Neural cell (in vitro differentiated cells): ENCODE measurements at regions not wholly inside any gene's neighbourhood (a gene's known extent, or its start where the extent isn't known, plus 50 kb on each side); places are given as distances from the start of the nearest gene placed in this dataset.
"Not testable (repeated sequence)": the region's sequence is repeated elsewhere in the genome, so short reads cannot be mapped to it uniquely, and the experiment has no call there.

Experiments used
- H2AFZ ChIP-seq: fragments of 200-600, 300-800 bp; sonication (generic), shearing (Covaris generic); 2 replicates; pipeline ENCODE4 v1.6.0; 2014; ENCODE audit warnings: low read depth, mild to moderate bottlenecking, antibody characterized with exemption, low read length, moderate library complexity
- H3F3A ChIP-seq: fragments of 200-600 bp; shearing (Covaris generic); 2 replicates; pipeline ENCODE4 v1.6.1; 2016; ENCODE audit warnings: mild to moderate bottlenecking, moderate library complexity, mixed read lengths, antibody characterized with exemption, low read length; ENCODE audit not compliant: insufficient read depth, poor library complexity, severe bottlenecking
- H3K27ac ChIP-seq: fragments of 200-600, 300-800 bp; sonication (generic), shearing (Covaris generic); 2 replicates; pipeline ENCODE4 v1.5.1; 2014; ENCODE audit warnings: mild to moderate bottlenecking, low read length, moderate library complexity
- H3K27me3 ChIP-seq: fragments of 300-800, 200-600 bp; sonication (generic), shearing (Covaris generic); 2 replicates; pipeline ENCODE4 v1.6.0; 2014; ENCODE audit warnings: mild to moderate bottlenecking, low read depth, low read length, moderate library complexity; ENCODE audit not compliant: insufficient read depth
- H3K36me3 ChIP-seq: fragments of 300-800, 200-600 bp; sonication (generic), shearing (Covaris generic); 2 replicates; pipeline ENCODE4 v1.5.1; 2014; ENCODE audit warnings: mild to moderate bottlenecking, antibody characterized with exemption, low read length, moderate library complexity; ENCODE audit not compliant: insufficient read depth
- H3K4me2 ChIP-seq: fragments of 300-800, 200-600 bp; sonication (generic), shearing (Covaris generic); 2 replicates; pipeline ENCODE4 v1.6.0; 2014; ENCODE audit warnings: mild to moderate bottlenecking, low read length
- H3K4me3 ChIP-seq: fragments of 300-800, 200-600 bp; sonication (generic), shearing (Covaris generic); 2 replicates; pipeline ENCODE4 v1.5.1; 2014; ENCODE audit warnings: mild to moderate bottlenecking, low read length, moderate library complexity
- H3K79me2 ChIP-seq: fragments of 200-600 bp; shearing (Covaris generic); replicated peaks from 2 replicates; pipeline ENCODE4 v1.6.0; 2014; ENCODE audit warnings: mild to moderate bottlenecking, low read length, moderate library complexity; ENCODE audit not compliant: insufficient read depth
- H3K9ac ChIP-seq: fragments of 300-800, 200-600 bp; sonication (generic), shearing (Covaris generic); 2 replicates; pipeline ENCODE4 v1.6.1; 2016; ENCODE audit warnings: mild to moderate bottlenecking, low read length, mixed read lengths
- H3K9me2 ChIP-seq: fragments of 200-600 bp; shearing (Covaris generic); 2 replicates; pipeline ENCODE4 v1.6.1; 2016; ENCODE audit warnings: mild to moderate bottlenecking, low read length, mixed read lengths; ENCODE audit not compliant: insufficient read depth
- H3K9me3 ChIP-seq: fragments of 200-600, 300-800 bp; sonication (generic), shearing (Covaris generic); 2 replicates; pipeline ENCODE4 v1.6.1; 2016; ENCODE audit warnings: mild to moderate bottlenecking, mixed run types, low read length, moderate library complexity, mixed read lengths
- H4K20me1 ChIP-seq: fragments of 200-600 bp; shearing (Covaris generic); 2 replicates; pipeline ENCODE4 v1.6.1; 2016; ENCODE audit warnings: mild to moderate bottlenecking, mixed run types; ENCODE audit not compliant: insufficient read depth
- EP300 ChIP-seq: fragments of 450-650 bp; conservative IDR thresholded peaks from 2 replicates; pipeline ENCODE4 v1.6.1; 2014; ENCODE audit warnings: antibody characterized with exemption, mild to moderate bottlenecking, moderate library complexity; ENCODE audit not compliant: poor library complexity, severe bottlenecking
- EZH2 ChIP-seq: fragments of 200-600, 300-800 bp; shearing (Covaris generic), sonication (generic); IDR thresholded peaks from 2 replicates; pipeline ENCODE4 v1.6.1; 2014; ENCODE audit warnings: antibody characterized with exemption, low read length, borderline replicate concordance, mild to moderate bottlenecking; ENCODE audit not compliant: insufficient read depth, poor library complexity, severe bottlenecking
- MXI1 ChIP-seq: fragments of 450-650 bp; conservative IDR thresholded peaks from 2 replicates; pipeline ENCODE4 v1.6.1; 2014; ENCODE audit warnings: antibody characterized with exemption, mild to moderate bottlenecking; ENCODE audit not compliant: poor library complexity, severe bottlenecking
- POLR2AphosphoS5 ChIP-seq: IDR thresholded peaks from 2 replicates; pipeline ENCODE4 v1.6.1; 2012
- RAD21 ChIP-seq: fragments of 450-650 bp; conservative IDR thresholded peaks from 2 replicates; pipeline ENCODE4 v1.6.1; 2014; ENCODE audit warnings: antibody characterized with exemption, mild to moderate bottlenecking, moderate library complexity
- SMC3 ChIP-seq: fragments of 450-650 bp; conservative IDR thresholded peaks from 2 replicates; pipeline ENCODE4 v1.6.1; 2014; ENCODE audit warnings: antibody characterized with exemption, mild to moderate bottlenecking, moderate library complexity; ENCODE audit not compliant: poor library complexity
- TAF1 ChIP-seq: IDR thresholded peaks from 2 replicates; pipeline ENCODE4 v1.6.1; 2012; ENCODE audit warnings: low read depth
- TF ChIP-seq, protein P1 (sequence below): IDR thresholded peaks from 2 replicates; pipeline ENCODE4 v1.6.1; 2012; ENCODE audit warnings: borderline replicate concordance
- TF ChIP-seq, protein P2 (sequence below): fragments of 450-650 bp; IDR thresholded peaks from 2 replicates; pipeline ENCODE4 v1.5.1; 2014; ENCODE audit warnings: antibody characterized with exemption, mild to moderate bottlenecking, moderate library complexity; ENCODE audit not compliant: poor library complexity, severe bottlenecking

DNA sequence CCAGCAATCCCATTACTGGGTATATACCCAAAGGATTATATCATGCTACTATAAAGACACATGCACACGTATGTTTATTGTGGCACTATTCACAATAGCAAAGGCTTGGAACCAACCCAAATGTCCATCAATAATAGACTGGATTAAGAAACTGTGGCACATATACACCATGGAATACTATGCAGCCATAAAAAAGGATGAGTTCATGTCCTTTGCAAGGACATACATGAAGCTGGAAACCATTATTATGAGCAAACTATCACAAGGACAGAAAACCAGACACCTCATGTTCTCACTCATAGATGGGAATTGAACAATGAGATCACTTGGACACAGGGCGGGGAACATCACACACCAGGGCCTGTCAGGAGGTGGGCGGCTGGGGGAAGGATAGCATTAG, 92.8 kb upstream of the SLC1A3 start:
- H3K9me2 ChIP-seq, H3K36me3 ChIP-seq, H3K9ac ChIP-seq, H3K27ac ChIP-seq, H3K9me3 ChIP-seq, H3K4me3 ChIP-seq, H3K27me3 ChIP-seq, H3F3A ChIP-seq, H2AFZ ChIP-seq, H3K79me2 ChIP-seq, H3K4me2 ChIP-seq, H4K20me1 ChIP-seq: not testable (repeated sequence)

DNA sequence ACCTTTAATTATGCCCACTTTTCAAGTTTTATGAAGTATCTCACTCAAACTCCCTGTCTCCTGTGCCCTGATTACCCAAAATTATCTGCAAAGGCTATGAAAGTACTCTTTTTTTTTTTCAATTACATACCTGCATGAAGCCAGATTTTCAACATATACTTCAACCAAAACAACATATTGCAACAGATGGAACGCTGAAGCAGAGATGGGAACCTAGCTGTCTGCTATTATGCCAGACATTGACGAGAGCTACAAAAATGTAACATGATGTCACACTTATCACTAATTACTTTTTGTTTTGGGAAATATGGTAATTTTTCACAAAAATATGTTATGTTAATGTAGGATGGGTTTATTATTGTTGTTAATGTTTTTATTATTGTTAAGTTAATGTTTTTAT, 86.5 kb upstream of the SLC1A3 start:
- no peaks in the 10 kb centered on the region for H3F3A ChIP-seq
- H3K9me2 ChIP-seq, result no peaks in the 10 kb centered on the region
- TF ChIP-seq EP300, result no peak
- TF ChIP-seq EZH2, result no peak
- no peak for TF ChIP-seq POLR2AphosphoS5
- no peak for TF ChIP-seq TAF1
- TF ChIP-seq, protein P1, sequence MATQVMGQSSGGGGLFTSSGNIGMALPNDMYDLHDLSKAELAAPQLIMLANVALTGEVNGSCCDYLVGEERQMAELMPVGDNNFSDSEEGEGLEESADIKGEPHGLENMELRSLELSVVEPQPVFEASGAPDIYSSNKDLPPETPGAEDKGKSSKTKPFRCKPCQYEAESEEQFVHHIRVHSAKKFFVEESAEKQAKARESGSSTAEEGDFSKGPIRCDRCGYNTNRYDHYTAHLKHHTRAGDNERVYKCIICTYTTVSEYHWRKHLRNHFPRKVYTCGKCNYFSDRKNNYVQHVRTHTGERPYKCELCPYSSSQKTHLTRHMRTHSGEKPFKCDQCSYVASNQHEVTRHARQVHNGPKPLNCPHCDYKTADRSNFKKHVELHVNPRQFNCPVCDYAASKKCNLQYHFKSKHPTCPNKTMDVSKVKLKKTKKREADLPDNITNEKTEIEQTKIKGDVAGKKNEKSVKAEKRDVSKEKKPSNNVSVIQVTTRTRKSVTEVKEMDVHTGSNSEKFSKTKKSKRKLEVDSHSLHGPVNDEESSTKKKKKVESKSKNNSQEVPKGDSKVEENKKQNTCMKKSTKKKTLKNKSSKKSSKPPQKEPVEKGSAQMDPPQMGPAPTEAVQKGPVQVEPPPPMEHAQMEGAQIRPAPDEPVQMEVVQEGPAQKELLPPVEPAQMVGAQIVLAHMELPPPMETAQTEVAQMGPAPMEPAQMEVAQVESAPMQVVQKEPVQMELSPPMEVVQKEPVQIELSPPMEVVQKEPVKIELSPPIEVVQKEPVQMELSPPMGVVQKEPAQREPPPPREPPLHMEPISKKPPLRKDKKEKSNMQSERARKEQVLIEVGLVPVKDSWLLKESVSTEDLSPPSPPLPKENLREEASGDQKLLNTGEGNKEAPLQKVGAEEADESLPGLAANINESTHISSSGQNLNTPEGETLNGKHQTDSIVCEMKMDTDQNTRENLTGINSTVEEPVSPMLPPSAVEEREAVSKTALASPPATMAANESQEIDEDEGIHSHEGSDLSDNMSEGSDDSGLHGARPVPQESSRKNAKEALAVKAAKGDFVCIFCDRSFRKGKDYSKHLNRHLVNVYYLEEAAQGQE, result no peak
- no peaks in the 10 kb centered on the region for H3K79me2 ChIP-seq
- H3K9me3 ChIP-seq, result no peaks in the 10 kb centered on the region
- H2AFZ ChIP-seq, result no peak overlapping the region
- H4K20me1 ChIP-seq, result no peaks in the 10 kb centered on the region
- H3K4me2 ChIP-seq, result no peak overlapping the region
- H3K36me3 ChIP-seq, result no peaks in the 10 kb centered on the region
- no peak overlapping the region for H3K9ac ChIP-seq
- H3K27ac ChIP-seq, result no peak overlapping the region
- no peaks in the 10 kb centered on the region for H3K27me3 ChIP-seq
- no peak overlapping the region for H3K4me3 ChIP-seq

DNA sequence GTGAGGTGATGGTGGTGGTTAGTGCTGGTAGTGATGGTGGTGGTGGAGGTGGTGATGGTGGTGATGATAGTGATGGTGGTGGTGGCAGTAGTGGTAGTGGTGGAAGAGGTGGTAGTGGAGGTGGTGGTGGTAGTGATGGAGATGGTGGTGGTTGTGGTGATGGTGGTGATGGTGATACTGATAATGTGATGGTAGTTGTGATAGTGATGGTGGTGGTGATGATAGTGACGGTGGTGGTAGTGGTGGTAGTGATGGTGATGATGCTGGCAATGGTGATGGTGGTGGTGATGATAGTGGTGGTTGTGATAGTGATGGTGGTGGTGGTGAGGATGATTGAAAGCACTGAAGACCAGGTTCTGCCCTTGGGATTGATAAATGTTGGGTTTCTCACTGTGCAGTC, 85.2 kb upstream of the SLC1A3 start:
- Histone ChIP-seq H3K4me3 (no peak overlapping the region), H3K27me3 (no peaks in the 10 kb centered on the region), H3K9ac (no peak overlapping the region), H4K20me1 (no peaks in the 10 kb centered on the region), H2AFZ (no peak overlapping the region), H3K79me2 (no peaks in the 10 kb centered on the region), H3K27ac (no peak overlapping the region), H3K36me3 (no peaks in the 10 kb centered on the region), H3K9me3 (no peaks in the 10 kb centered on the region), H3K4me2 (no peak overlapping the region), H3K9me2 (no peaks in the 10 kb centered on the region), H3F3A (no peaks in the 10 kb centered on the region)
- TF ChIP-seq, protein P2, sequence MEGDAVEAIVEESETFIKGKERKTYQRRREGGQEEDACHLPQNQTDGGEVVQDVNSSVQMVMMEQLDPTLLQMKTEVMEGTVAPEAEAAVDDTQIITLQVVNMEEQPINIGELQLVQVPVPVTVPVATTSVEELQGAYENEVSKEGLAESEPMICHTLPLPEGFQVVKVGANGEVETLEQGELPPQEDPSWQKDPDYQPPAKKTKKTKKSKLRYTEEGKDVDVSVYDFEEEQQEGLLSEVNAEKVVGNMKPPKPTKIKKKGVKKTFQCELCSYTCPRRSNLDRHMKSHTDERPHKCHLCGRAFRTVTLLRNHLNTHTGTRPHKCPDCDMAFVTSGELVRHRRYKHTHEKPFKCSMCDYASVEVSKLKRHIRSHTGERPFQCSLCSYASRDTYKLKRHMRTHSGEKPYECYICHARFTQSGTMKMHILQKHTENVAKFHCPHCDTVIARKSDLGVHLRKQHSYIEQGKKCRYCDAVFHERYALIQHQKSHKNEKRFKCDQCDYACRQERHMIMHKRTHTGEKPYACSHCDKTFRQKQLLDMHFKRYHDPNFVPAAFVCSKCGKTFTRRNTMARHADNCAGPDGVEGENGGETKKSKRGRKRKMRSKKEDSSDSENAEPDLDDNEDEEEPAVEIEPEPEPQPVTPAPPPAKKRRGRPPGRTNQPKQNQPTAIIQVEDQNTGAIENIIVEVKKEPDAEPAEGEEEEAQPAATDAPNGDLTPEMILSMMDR, result no peak
- TF ChIP-seq MXI1 (no peak), TAF1 (no peak), RAD21 (no peak), SMC3 (no peak), POLR2AphosphoS5 (no peak), EZH2 (no peak)
- TF ChIP-seq, protein P1, result no peak
